Activated B cell treated with CpG ODN at 0.5 μM for 24 hours (primary cell): ENCODE measurements at regions not wholly inside any gene's neighbourhood (a gene's known extent, or its start where the extent isn't known, plus 50 kb on each side); places are given as distances from the start of the nearest gene placed in this dataset.

ENCODE experiments used
- ATAC-seq: fragments of 200-7000 bp; cut with Tn5 transposase; one replicate; pipeline ENCODE4 v1.10.0; 2021; ENCODE audit warnings: low read depth, mild to moderate bottlenecking, moderate library complexity
- CTCF ChIA-PET: fragments of 350-600 bp; sonication (Branson Sonifier 250); formaldehyde crosslinking; loops from one replicate; lab custom pipeline; 2021; ENCODE audit warnings: antibody characterized with exemption; lab: Charles Lee
- POLR2A ChIA-PET: fragments of 350-600 bp; sonication (Branson Sonifier 250); formaldehyde crosslinking; loops from one replicate; lab custom pipeline; 2021; ENCODE audit warnings: antibody characterized with exemption; lab: Charles Lee
- DNase-seq: peaks from one replicate; pipeline ENCODE4 v3.0.0; 2022
- H3K27ac Mint-ChIP-seq: one replicate; pipeline ENCODE4 v1.8.0; 2020; ENCODE audit warnings: mixed read lengths
- H3K27me3 Mint-ChIP-seq: one replicate; pipeline ENCODE4 v1.8.0; 2021; ENCODE audit warnings: mixed read lengths
- H3K36me3 Mint-ChIP-seq: one replicate; pipeline ENCODE4 v1.8.0; 2021; ENCODE audit warnings: low read depth, mixed read lengths
- H3K4me1 Mint-ChIP-seq: one replicate; pipeline ENCODE4 v1.8.0; 2021; ENCODE audit warnings: mixed read lengths
- H3K4me3 Mint-ChIP-seq: one replicate; pipeline ENCODE4 v1.8.0; 2020; ENCODE audit warnings: mild to moderate bottlenecking, mixed read lengths
- H3K9me3 Mint-ChIP-seq: one replicate; pipeline ENCODE4 v1.8.0; 2020; ENCODE audit warnings: mixed read lengths
- CTCF ChIP-seq: fragments of 200-600 bp; IDR thresholded peaks from one replicate; pipeline ENCODE4 v1.8.0; 2022; ENCODE audit warnings: antibody characterized with exemption, mild to moderate bottlenecking
- intact Hi-C: fragments of 100-400 bp; cut with micrococcal nuclease; formaldehyde crosslinking; loops from one replicate; pipeline ENCODE4 v1.15.1; 2024

GRCh38 chr4:110780538-110780937 is 157.7 kb upstream of the PITX2 start:
- Mint-ChIP-seq H3K9me3 (peaks cover 2% of the 10 kb centered on the region), H3K4me3 (no peak overlapping the region), H3K4me1 (no peaks in the 10 kb centered on the region), H3K36me3 (no peaks in the 10 kb centered on the region), H3K27ac (no peak overlapping the region), H3K27me3 (no peaks in the 10 kb centered on the region)
- ATAC-seq (no peak), DNase-seq (no peak)
- intact Hi-C loops, result no loop called here
- no peak for TF ChIP-seq CTCF
- ChIA-PET CTCF (no interaction called here), POLR2A (no interaction called here)

- no peak overlapping the region for H3K27ac Mint-ChIP-seq
- ATAC-seq (no peak), DNase-seq (no peak)
- H3K9me3 Mint-ChIP-seq, result peaks cover 2% of the 10 kb centered on the region
- intact Hi-C loops, result no loop called here
- H3K27me3 Mint-ChIP-seq, result no peaks in the 10 kb centered on the region
- no peaks in the 10 kb centered on the region for H3K36me3 Mint-ChIP-seq
- H3K4me3 Mint-ChIP-seq, result no peak overlapping the region
- TF ChIP-seq CTCF, result no peak
- ChIA-PET CTCF (no interaction called here), POLR2A (no interaction called here)
- H3K4me1 Mint-ChIP-seq, result no peaks in the 10 kb centered on the region
These were observed 159.1 kb upstream of the PITX2 start for GRCh38 chr4:110781944-110782343.

- no peaks in the 10 kb centered on the region for H3K9me3 Mint-ChIP-seq
- ChIA-PET POLR2A (no interaction called here), CTCF (no interaction called here)
- no peak for DNase-seq
- no peak overlapping the region for H3K27ac Mint-ChIP-seq
- H3K4me3 Mint-ChIP-seq, result no peak overlapping the region
- H3K4me1 Mint-ChIP-seq, result no peaks in the 10 kb centered on the region
- intact Hi-C loops, result no loop called here
- no peaks in the 10 kb centered on the region for H3K36me3 Mint-ChIP-seq
- no peaks in the 10 kb centered on the region for H3K27me3 Mint-ChIP-seq
- no peak for TF ChIP-seq CTCF
- ATAC-seq, result no peak
These were observed 164.2 kb upstream of the PITX2 start for GRCh38 chr4:110787109-110787508.

- Mint-ChIP-seq H3K27ac (no peak overlapping the region), H3K27me3 (no peaks in the 10 kb centered on the region), H3K36me3 (no peaks in the 10 kb centered on the region), H3K4me1 (no peaks in the 10 kb centered on the region), H3K4me3 (no peak overlapping the region), H3K9me3 (no peaks in the 10 kb centered on the region)
- ATAC-seq (no peak), DNase-seq (no peak)
- CTCF ChIA-PET, result no interaction called here
- POLR2A ChIA-PET, result no interaction called here
- no peak for TF ChIP-seq CTCF
- intact Hi-C loops, result no loop called here
These were observed 164.8 kb upstream of the PITX2 start for GRCh38 chr4:110787707-110788106.

- Mint-ChIP-seq H3K27me3 (no peaks in the 10 kb centered on the region), H3K27ac (no peak overlapping the region), H3K36me3 (no peaks in the 10 kb centered on the region), H3K4me3 (no peak overlapping the region), H3K4me1 (no peaks in the 10 kb centered on the region), H3K9me3 (no peaks in the 10 kb centered on the region)
- no peak for TF ChIP-seq CTCF
- ChIA-PET CTCF (no interaction called here), POLR2A (no interaction called here)
- DNase-seq (no peak), ATAC-seq (no peak)
- intact Hi-C loops, result no loop called here
These were observed 165.4 kb upstream of the PITX2 start for GRCh38 chr4:110788302-110788701.
